Glutamatergic neuron (in vitro differentiated cells): ENCODE measurements at regions not wholly inside any gene's neighbourhood (a gene's known extent, or its start where the extent isn't known, plus 50 kb on each side); places are given as distances from the start of the nearest gene placed in this dataset.

ENCODE experiments used
- DNase-seq: peaks from one replicate; pipeline ENCODE4 v3.0.0; 2022
- H3K27ac Mint-ChIP-seq: one replicate; pipeline ENCODE4 v1.8.0; 2020; ENCODE audit warnings: mild to moderate bottlenecking, mixed read lengths, inconsistent platforms; ENCODE audit not compliant: unreplicated experiment
- H3K27me3 Mint-ChIP-seq: one replicate; pipeline ENCODE4 v1.8.0; 2020; ENCODE audit warnings: mild to moderate bottlenecking, moderate library complexity, mixed read lengths, inconsistent platforms; ENCODE audit not compliant: unreplicated experiment
- H3K36me3 Mint-ChIP-seq: one replicate; pipeline ENCODE4 v1.8.0; 2020; ENCODE audit warnings: mild to moderate bottlenecking, mixed read lengths, inconsistent platforms; ENCODE audit not compliant: unreplicated experiment
- H3K4me1 Mint-ChIP-seq: one replicate; pipeline ENCODE4 v1.8.0; 2020; ENCODE audit warnings: mild to moderate bottlenecking, low read depth, mixed read lengths, inconsistent platforms; ENCODE audit not compliant: unreplicated experiment
- H3K4me3 Mint-ChIP-seq: one replicate; pipeline ENCODE4 v1.8.0; 2020; ENCODE audit warnings: mild to moderate bottlenecking, mixed read lengths, inconsistent platforms; ENCODE audit not compliant: unreplicated experiment
- H3K9me3 Mint-ChIP-seq: one replicate; pipeline ENCODE4 v1.8.0; 2020; ENCODE audit warnings: mild to moderate bottlenecking, moderate library complexity, mixed read lengths, inconsistent platforms; ENCODE audit not compliant: unreplicated experiment
- CTCF ChIP-seq: fragments of 200-600 bp; sonication (generic); IDR thresholded peaks from one replicate; pipeline ENCODE4 v1.5.0; 2021; ENCODE audit not compliant: partially characterized antibody, unreplicated experiment

- TF ChIP-seq CTCF = no peak
- Mint-ChIP-seq H3K27ac (no peak overlapping the region), H3K36me3 (no peaks in the 10 kb centered on the region), H3K9me3 (peaks cover 2% of the 10 kb centered on the region), H3K4me3 (no peak overlapping the region), H3K4me1 (no peaks in the 10 kb centered on the region), H3K27me3 (no peaks in the 10 kb centered on the region)
- no peak for DNase-seq
Observed at GRCh38 chr6:16871047-16871446, 109.8 kb upstream of the ATXN1 start.

- Mint-ChIP-seq H3K36me3 (no peaks in the 10 kb centered on the region), H3K27ac (no peak overlapping the region), H3K4me3 (no peak overlapping the region), H3K4me1 (no peaks in the 10 kb centered on the region), H3K9me3 (peaks cover 2% of the 10 kb centered on the region), H3K27me3 (no peaks in the 10 kb centered on the region)
- TF ChIP-seq CTCF = no peak
- no peak for DNase-seq
Observed at GRCh38 chr6:16868968-16869367, 107.7 kb upstream of the ATXN1 start.

GRCh38 chr6:16857969-16858592 lies 96.8 kb upstream of the ATXN1 start:
- Mint-ChIP-seq H3K27ac (no peak overlapping the region), H3K27me3 (no peaks in the 10 kb centered on the region), H3K4me3 (no peak overlapping the region), H3K4me1 (no peaks in the 10 kb centered on the region), H3K36me3 (no peaks in the 10 kb centered on the region), H3K9me3 (no peaks in the 10 kb centered on the region)
- no peak for DNase-seq
- TF ChIP-seq CTCF = no peak

- Mint-ChIP-seq H3K27me3 (no peaks in the 10 kb centered on the region), H3K36me3 (no peaks in the 10 kb centered on the region), H3K4me1 (no peaks in the 10 kb centered on the region), H3K27ac (no peak overlapping the region), H3K4me3 (no peak overlapping the region), H3K9me3 (no peaks in the 10 kb centered on the region)
- no peak for TF ChIP-seq CTCF
- DNase-seq = no peak
Observed at GRCh38 chr6:16855460-16855859, 94.2 kb upstream of the ATXN1 start.

- Mint-ChIP-seq H3K27ac (no peak overlapping the region), H3K4me1 (no peaks in the 10 kb centered on the region), H3K36me3 (no peaks in the 10 kb centered on the region), H3K4me3 (no peak overlapping the region), H3K9me3 (no peaks in the 10 kb centered on the region), H3K27me3 (no peaks in the 10 kb centered on the region)
- DNase-seq = no peak
- TF ChIP-seq CTCF = no peak
Observed at GRCh38 chr6:16854986-16855385, 93.7 kb upstream of the ATXN1 start.
